Ectodermal cell (in vitro differentiated cells): ENCODE measurements at regions not wholly inside any gene's neighbourhood (a gene's known extent, or its start where the extent isn't known, plus 50 kb on each side); places are given as distances from the start of the nearest gene placed in this dataset.

Experiments
- H3K27ac ChIP-seq: 2 replicates; pipeline ENCODE4 v1.7.0; 2013; ENCODE audit warnings: mild to moderate bottlenecking, low read depth, low read length; ENCODE audit not compliant: insufficient read depth, poor library complexity, severe bottlenecking
- H3K27me3 ChIP-seq: 2 replicates; pipeline ENCODE4 v1.7.0; 2013; ENCODE audit warnings: mild to moderate bottlenecking, low read length; ENCODE audit not compliant: insufficient read depth, control insufficient read depth, poor library complexity, severe bottlenecking
- H3K36me3 ChIP-seq: one replicate; pipeline ENCODE4 v1.7.0; 2013; ENCODE audit warnings: low read length; ENCODE audit not compliant: control insufficient read depth, insufficient read depth
- H3K4me1 ChIP-seq: one replicate; pipeline ENCODE4 v1.7.0; 2013; ENCODE audit warnings: low read length; ENCODE audit not compliant: control insufficient read depth, insufficient read depth
- H3K4me3 ChIP-seq: 2 replicates; pipeline ENCODE4 v1.7.0; 2013; ENCODE audit warnings: low read depth, low read length, control low read depth; ENCODE audit not compliant: insufficient read depth
- H3K9me3 ChIP-seq: 2 replicates; pipeline ENCODE4 v1.7.0; 2013; ENCODE audit warnings: mild to moderate bottlenecking, low read length, moderate library complexity; ENCODE audit not compliant: control insufficient read depth
- WGBS, 2 experiments: methylation state at CpG; one replicate each; pipeline ENCODE4 v1.1.7; 2013; ENCODE audit warnings: missing lambda C conversion rate in 2 of 2; 5-methylcytosine and 5-hydroxymethylcytosine counted together

DNA sequence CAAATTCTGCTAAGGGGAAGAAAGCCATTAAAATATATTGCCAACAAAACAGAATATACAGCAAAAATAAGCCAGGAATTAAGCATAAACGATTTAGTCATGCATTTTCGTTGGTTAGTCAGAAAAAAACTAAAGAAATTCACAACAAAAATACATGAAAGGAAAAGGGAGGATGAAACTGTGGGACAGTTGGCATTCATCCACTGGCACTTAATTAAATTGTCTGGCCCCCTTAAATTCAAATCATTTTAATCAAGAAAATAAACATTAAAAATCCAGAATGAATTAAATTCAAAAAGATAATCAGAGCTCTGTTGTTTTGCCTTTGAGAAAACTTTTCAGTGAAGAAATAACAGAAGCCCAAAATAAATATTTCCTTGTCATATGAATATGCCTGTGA is 264.6 kb upstream of the TMTC1 start:
- Histone ChIP-seq H3K27me3 (no peaks in the 10 kb centered on the region), H3K36me3 (no peaks in the 10 kb centered on the region), H3K4me3 (no peak overlapping the region), H3K9me3 (no peaks in the 10 kb centered on the region), H3K27ac (no peak overlapping the region), H3K4me1 (no peaks in the 10 kb centered on the region)
- 71 to 90% methylated on average over 2 of the region's 2 CpGs for WGBS, 2 experiments

DNA sequence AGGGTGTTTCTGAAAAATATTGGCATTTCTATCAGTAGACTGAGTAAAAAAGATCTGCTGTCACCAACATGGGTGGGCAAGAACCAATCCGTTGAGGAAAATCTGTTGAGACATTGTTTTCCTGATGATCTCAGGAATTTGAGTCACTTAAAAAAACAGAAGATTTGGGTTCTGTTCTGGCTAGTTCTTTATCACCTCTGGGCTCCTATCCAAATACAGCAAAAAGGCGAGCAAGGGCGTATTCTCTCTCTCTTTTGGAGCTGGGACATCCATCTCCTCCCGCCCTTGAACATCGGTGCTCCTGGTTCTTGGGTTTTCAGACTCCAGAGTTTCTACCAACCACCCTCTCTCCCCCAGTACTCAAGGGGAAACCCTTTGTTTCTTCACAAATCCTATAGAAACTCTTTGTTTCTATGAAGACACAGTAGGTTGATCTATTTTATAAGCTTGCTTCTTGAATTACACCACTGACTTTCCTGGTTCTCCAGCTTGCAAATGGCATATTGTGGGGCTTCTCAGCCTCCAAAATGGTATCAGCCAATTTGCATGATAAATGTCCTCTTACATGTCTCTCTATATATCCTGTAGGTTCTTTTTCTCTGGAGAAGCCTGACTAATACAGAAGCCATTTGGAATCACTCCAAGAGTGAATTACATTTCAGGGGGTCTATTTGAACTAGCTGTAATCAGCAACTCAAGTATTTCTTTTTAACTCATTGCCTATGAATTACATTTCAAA is 263.9 kb upstream of the TMTC1 start:
- no peak overlapping the region for H3K27ac ChIP-seq
- H3K4me3 ChIP-seq, result no peak overlapping the region
- WGBS, 2 experiments, result 88 to 90% methylated on average over 5 of the region's 5 CpGs
- no peaks in the 10 kb centered on the region for H3K9me3 ChIP-seq
- no peaks in the 10 kb centered on the region for H3K36me3 ChIP-seq
- H3K27me3 ChIP-seq, result no peaks in the 10 kb centered on the region
- H3K4me1 ChIP-seq, result no peaks in the 10 kb centered on the region

DNA sequence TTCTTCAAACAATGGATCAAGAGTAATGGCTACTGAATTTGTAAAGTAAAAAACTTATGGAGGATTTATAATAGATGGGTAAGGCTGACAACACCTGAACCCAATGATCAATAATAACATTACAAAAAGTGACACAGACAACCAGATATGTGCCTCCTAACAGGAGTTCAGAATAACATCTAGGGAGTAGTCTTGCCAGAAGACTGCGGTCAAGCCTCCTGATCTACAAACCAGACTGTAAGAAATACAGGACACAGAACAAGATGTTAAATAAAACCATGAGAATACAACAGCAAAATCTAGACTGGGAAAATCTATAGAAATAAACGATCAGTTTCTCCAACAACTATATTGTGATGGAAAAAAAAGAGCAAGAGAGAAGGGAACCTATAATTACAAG is 262.6 kb upstream of the TMTC1 start:
- Histone ChIP-seq H3K9me3 (no peaks in the 10 kb centered on the region), H3K27me3 (no peaks in the 10 kb centered on the region), H3K4me3 (no peak overlapping the region), H3K4me1 (no peaks in the 10 kb centered on the region), H3K27ac (no peak overlapping the region), H3K36me3 (no peaks in the 10 kb centered on the region)
- WGBS, 2 experiments, result 96% methylated on average over 2 of the region's 2 CpGs; no CpG with 5 or more reads in 1 of the 2 experiments

DNA sequence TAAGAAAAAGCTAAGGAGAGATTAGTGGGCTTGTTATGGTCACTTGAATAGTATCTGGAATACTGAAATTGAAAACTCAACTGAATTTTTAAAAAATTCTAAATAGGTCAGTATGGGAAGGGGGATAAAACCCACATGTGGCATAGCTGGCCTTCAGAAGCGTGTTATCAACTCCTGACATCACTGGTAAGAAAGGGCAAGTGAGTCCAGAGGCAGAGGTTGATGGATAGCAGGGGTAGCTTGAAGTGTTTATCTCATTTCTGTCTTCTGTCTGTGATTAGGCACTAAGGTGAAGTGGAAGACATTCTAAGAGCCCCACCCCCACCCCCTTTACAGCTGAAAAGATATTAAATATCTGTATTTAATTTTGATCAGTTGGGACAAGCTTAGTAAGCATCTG is 261.4 kb upstream of the TMTC1 start:
- Histone ChIP-seq H3K4me3 (no peak overlapping the region), H3K27ac (no peak overlapping the region), H3K4me1 (no peaks in the 10 kb centered on the region), H3K36me3 (no peaks in the 10 kb centered on the region), H3K27me3 (no peaks in the 10 kb centered on the region), H3K9me3 (no peaks in the 10 kb centered on the region)
- WGBS, 2 experiments, result 89 to 93% methylated on average over 1 of the region's 1 CpG

DNA sequence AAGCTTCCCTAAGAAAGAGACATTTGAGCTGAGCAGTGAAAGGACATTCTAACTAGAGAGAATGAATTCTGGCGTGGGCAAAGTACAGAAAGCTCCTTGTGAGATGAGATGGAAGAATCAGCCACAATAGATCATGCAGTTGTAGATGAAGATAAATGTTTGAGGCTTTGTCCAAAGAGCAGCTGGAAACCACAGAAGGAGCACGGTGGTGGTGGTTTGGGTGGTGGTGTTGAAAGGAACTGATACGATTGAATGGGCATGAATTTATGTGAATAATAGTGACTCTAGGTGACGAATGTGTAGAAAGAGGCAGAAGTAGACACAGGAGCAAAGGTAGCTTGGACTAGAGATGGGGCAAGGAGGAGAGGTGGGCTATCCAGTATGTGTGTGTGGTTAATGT is 260.5 kb upstream of the TMTC1 start:
- no peaks in the 10 kb centered on the region for H3K9me3 ChIP-seq
- no peaks in the 10 kb centered on the region for H3K4me1 ChIP-seq
- no peak overlapping the region for H3K27ac ChIP-seq
- no peaks in the 10 kb centered on the region for H3K36me3 ChIP-seq
- 88 to 93% methylated on average over 4 of the region's 4 CpGs for WGBS, 2 experiments
- H3K27me3 ChIP-seq, result no peaks in the 10 kb centered on the region
- no peak overlapping the region for H3K4me3 ChIP-seq

DNA sequence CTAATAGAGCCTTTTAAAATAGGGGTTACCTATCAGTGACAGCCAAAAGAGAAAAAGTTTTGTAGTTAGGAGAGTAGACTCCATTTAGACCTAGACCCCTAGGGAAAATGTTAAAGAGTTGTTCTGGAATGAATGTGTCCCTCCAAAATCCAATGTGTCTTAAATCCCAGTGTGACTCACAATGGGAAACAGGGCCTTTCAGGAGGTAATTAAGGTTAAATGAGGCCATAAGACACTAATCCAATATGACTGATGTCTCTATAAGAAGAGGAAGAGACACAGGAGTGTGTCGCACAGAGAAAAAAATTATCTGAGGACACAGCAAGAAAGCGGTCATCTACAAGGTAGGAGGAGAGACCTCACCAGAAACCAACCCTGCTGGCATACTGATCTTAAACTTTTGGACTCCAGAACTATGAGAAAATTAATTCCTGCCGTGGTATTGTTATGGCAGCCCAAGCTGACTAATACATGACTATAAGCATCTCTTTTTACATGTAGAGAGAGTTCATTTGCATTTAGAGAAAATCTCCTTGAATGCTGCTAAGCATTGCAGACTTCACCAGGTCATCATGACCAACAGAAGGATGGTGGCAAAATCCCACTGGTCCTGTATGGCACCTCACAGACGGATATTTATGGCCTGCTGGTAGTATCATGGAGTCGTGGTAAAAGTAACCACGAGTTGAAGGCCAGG is 259.6 kb upstream of the TMTC1 start:
- H3K27me3 ChIP-seq, result no peaks in the 10 kb centered on the region
- H3K4me1 ChIP-seq, result no peaks in the 10 kb centered on the region
- H3K4me3 ChIP-seq, result no peak overlapping the region
- H3K9me3 ChIP-seq, result no peaks in the 10 kb centered on the region
- H3K36me3 ChIP-seq, result no peaks in the 10 kb centered on the region
- no peak overlapping the region for H3K27ac ChIP-seq
- WGBS, 2 experiments, result 84 to 95% methylated on average over 3 to 4 of the region's 6 CpGs

DNA sequence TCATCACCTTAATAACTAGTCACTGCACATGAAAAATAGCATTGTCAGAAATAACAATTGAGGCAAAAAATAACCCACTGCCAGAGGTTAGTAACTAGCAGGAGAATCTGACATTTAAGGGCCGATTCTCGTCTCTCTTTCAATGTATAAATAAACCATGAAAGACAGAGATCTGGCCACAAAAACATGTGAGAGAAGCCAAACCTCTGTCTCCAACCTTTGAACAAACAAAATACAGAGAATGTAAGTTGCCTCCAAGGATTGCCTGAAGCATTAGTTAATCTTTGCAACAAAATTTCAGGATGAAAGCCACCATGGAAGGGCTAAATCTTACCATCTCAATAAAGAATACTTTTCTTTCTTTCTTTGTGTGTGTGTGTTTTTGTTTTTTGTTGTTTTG is 257.4 kb upstream of the TMTC1 start:
- no peaks in the 10 kb centered on the region for H3K9me3 ChIP-seq
- 94 to 95% methylated on average over 2 of the region's 2 CpGs for WGBS, 2 experiments
- H3K36me3 ChIP-seq, result no peaks in the 10 kb centered on the region
- H3K4me1 ChIP-seq, result no peaks in the 10 kb centered on the region
- H3K27me3 ChIP-seq, result no peaks in the 10 kb centered on the region
- H3K4me3 ChIP-seq, result no peak overlapping the region
- H3K27ac ChIP-seq, result no peak overlapping the region

DNA sequence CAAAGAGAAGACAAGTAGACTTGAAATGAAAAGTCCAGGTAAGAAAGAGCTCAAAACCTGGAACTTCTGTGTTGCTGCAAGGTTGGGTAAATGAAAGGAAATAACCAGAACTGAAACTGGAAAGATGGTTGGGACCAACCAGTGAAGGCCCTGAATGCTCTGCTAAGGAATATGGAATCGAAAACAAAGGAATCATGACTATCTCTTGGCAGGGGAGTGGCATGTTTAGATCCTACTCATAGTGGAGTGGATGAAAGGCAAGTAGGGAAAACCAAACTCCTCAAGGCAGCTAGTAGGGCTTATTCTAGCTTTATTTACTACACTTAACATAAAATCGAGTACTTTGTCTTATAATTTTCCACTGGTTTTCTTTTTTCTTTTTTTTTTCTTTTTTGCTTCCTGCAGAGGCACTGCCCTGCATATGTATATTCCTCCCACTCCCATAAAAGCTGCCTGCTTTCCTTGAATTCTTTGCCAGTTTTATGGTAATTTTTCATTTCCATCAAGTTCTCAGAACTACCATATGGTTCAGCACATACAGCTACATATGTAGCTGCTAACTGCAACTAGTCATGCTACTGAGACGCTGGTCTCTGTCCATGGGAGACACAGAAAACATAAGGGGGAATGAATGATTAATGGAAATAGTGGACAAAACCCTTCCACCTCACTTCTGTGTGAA is 247.1 kb upstream of the TMTC1 start:
- H3K27me3 ChIP-seq, result no peaks in the 10 kb centered on the region
- 93 to 97% methylated on average over 2 to 3 of the region's 3 CpGs for WGBS, 2 experiments
- no peaks in the 10 kb centered on the region for H3K4me1 ChIP-seq
- no peak overlapping the region for H3K4me3 ChIP-seq
- H3K36me3 ChIP-seq, result no peaks in the 10 kb centered on the region
- H3K27ac ChIP-seq, result no peak overlapping the region
- no peaks in the 10 kb centered on the region for H3K9me3 ChIP-seq

DNA sequence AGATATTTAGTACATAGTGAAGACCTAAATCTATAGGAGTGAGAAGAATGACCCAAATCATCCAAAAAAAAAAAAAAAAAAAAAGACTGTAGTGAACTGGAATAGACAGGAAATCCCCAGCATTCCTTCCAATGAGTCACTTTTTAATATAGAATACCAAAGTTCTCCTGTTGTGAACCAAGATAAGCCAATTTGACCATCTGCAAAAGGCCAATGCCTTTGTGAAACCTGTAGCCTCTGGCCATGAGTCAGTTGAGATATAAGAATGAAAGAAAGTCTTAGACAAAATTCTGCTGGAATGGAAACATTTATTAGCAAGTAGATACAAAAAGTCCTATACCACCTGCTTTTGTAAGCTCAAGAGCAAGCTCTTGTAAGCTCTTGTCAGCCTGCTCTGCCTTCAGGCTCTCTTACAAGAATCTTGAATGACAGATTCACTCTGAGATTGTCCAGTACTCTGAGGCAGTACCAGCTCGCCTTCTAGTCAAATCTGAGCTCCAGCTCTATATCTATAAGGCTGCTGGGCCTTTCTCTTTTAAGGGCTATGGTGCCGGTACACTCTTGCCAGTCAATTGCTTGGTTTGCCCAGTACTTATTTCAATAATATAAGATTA is 243.0 kb upstream of the TMTC1 start:
- WGBS, 2 experiments, result 95 to 98% methylated on average over 2 of the region's 2 CpGs
- H3K9me3 ChIP-seq, result no peaks in the 10 kb centered on the region
- H3K27ac ChIP-seq, result no peak overlapping the region
- H3K36me3 ChIP-seq, result no peaks in the 10 kb centered on the region
- H3K4me1 ChIP-seq, result no peaks in the 10 kb centered on the region
- no peaks in the 10 kb centered on the region for H3K27me3 ChIP-seq
- H3K4me3 ChIP-seq, result no peak overlapping the region

DNA sequence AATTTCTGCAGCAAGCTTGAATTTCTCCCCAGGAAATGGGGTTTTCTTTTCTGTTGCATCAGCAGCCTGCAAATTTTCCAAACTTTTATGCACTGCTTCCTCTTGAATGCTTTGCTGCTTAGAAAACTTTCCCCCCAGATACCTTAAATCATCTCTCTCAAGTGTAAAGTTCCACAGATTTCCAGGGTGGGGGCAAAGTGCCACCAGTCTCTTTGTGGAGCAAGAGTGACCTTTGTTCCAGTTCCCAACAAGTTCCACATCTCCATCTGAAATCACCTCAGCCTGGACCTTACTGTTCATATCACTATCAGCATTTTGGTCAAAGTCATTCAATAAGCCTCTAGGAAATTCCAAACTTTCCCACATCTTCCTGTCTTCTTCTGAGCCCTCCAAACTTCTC is 241.6 kb upstream of the TMTC1 start:
- no peaks in the 10 kb centered on the region for H3K36me3 ChIP-seq
- no peaks in the 10 kb centered on the region for H3K27me3 ChIP-seq
- no peaks in the 10 kb centered on the region for H3K4me1 ChIP-seq
- H3K9me3 ChIP-seq, result no peaks in the 10 kb centered on the region
- no peak overlapping the region for H3K4me3 ChIP-seq
- H3K27ac ChIP-seq, result no peak overlapping the region
